ENCODE measurements at regions not wholly inside any gene's neighbourhood (a gene's known extent, or its start where the extent isn't known, plus 50 kb on each side); places are given as distances from the start of the nearest gene placed in this dataset.
A peak's percentile ranks its signal among the peaks of the same experiment; 100 is the strongest.

DNA sequence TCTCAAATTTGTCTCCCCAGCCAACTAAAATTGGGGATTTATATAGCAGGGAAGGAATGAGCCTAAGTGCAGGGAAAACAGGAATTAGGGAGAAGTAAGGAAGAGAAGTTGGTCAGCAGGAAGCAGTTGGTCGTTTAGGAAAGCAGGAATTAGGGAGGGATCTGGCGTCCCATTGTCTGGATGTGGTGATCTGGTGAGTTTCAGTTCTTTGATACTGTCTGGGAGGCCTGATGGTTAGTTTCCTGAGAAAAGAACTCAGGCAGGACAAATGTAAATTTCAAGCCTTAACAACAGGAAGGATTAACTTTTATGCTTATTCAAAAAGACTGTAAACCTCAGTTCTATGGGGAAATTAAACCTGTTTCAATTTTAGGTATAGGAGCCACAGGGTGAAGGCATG lies 116.2 kb upstream of the PRL start:
- no peak overlapping the region for H3K4me2 ChIP-seq (ENCODE audit: low read length)
- no peaks in the 10 kb centered on the region for H3K9me2 ChIP-seq (replicated peaks; ENCODE audit: low read length)
- H4K20me1 ChIP-seq (ENCODE audit: low read length), result no peaks in the 10 kb centered on the region
- H3K9ac ChIP-seq (ENCODE audit: low read length), result no peak overlapping the region
- intact Hi-C loops (cut with micrococcal nuclease), result no loop called here
- H3K4me1 ChIP-seq (ENCODE audit: insufficient read depth, low read length), result no peaks in the 10 kb centered on the region
- no peak overlapping the region for H3K27ac ChIP-seq (ENCODE audit: low read length)
- DNase-seq (no peak), ATAC-seq (no peak)
- ChIA-PET CTCF (no interaction called here), POLR2A (ENCODE audit: unreplicated experiment) (no interaction called here)
- H2AFZ ChIP-seq (ENCODE audit: low read length), result no peak overlapping the region
- no peaks in the 10 kb centered on the region for H3K36me3 ChIP-seq (ENCODE audit: low read depth, low read length)
- H3K79me2 ChIP-seq (ENCODE audit: low read length), result no peaks in the 10 kb centered on the region
- H3K4me3 ChIP-seq (ENCODE audit: low read length), result no peak overlapping the region
- H3K9me3 ChIP-seq (ENCODE audit: low read length), result no peaks in the 10 kb centered on the region
- TF ChIP-seq EZH2phosphoT487 (IDR thresholded peaks at IDR 0.05; ENCODE audit: borderline replicate concordance, low read length), result no peak
- TF ChIP-seq, protein P1, sequence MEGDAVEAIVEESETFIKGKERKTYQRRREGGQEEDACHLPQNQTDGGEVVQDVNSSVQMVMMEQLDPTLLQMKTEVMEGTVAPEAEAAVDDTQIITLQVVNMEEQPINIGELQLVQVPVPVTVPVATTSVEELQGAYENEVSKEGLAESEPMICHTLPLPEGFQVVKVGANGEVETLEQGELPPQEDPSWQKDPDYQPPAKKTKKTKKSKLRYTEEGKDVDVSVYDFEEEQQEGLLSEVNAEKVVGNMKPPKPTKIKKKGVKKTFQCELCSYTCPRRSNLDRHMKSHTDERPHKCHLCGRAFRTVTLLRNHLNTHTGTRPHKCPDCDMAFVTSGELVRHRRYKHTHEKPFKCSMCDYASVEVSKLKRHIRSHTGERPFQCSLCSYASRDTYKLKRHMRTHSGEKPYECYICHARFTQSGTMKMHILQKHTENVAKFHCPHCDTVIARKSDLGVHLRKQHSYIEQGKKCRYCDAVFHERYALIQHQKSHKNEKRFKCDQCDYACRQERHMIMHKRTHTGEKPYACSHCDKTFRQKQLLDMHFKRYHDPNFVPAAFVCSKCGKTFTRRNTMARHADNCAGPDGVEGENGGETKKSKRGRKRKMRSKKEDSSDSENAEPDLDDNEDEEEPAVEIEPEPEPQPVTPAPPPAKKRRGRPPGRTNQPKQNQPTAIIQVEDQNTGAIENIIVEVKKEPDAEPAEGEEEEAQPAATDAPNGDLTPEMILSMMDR (conservative IDR thresholded peaks at IDR 0.05; ENCODE audit: low read depth, low read length), result no peak
- no peak for TF ChIP-seq EZH2 (IDR thresholded peaks at IDR 0.05; ENCODE audit: low read length, unreplicated experiment)
- BruUV-seq (replicated peaks), result no TSS peak
- no peaks in the 10 kb centered on the region for H3F3A ChIP-seq (ENCODE audit: low read length, unreplicated experiment)
- H3K27me3 ChIP-seq (ENCODE audit: low read length), result no peaks in the 10 kb centered on the region

GRCh38 chr6:22413681-22414311 lies 117.0 kb upstream of the PRL start:
- H3K9ac ChIP-seq (ENCODE audit: low read length), result no peak overlapping the region

GRCh38 chr6:22418714-22419113 lies 121.9 kb upstream of the PRL start:
- no peak overlapping the region for H3K4me3 ChIP-seq (ENCODE audit: low read length)
- CTCF ChIA-PET, result no interaction called here
- peaks cover 16% of the 10 kb centered on the region for H3K9me3 ChIP-seq (ENCODE audit: low read length)
- no peaks in the 10 kb centered on the region for H3F3A ChIP-seq (ENCODE audit: low read length, unreplicated experiment)
- H3K79me2 ChIP-seq (ENCODE audit: low read length), result no peaks in the 10 kb centered on the region
- no peak overlapping the region for H3K9ac ChIP-seq (ENCODE audit: low read length)
- TF ChIP-seq EZH2phosphoT487 (IDR thresholded peaks at IDR 0.05; ENCODE audit: borderline replicate concordance, low read length) (no peak), EZH2 (IDR thresholded peaks at IDR 0.05; ENCODE audit: low read length, unreplicated experiment) (no peak)
- TF ChIP-seq, protein P1 (conservative IDR thresholded peaks at IDR 0.05; ENCODE audit: low read depth, low read length), result no peak
- intact Hi-C loops (cut with micrococcal nuclease), result no loop called here
- no peak overlapping the region for H3K4me2 ChIP-seq (ENCODE audit: low read length)
- DNase-seq (no peak), ATAC-seq (no peak)
- H3K27ac ChIP-seq (ENCODE audit: low read length), result no peak overlapping the region
- H3K36me3 ChIP-seq (ENCODE audit: low read depth, low read length), result no peaks in the 10 kb centered on the region
- no peaks in the 10 kb centered on the region for H3K9me2 ChIP-seq (replicated peaks; ENCODE audit: low read length)
- H2AFZ ChIP-seq (ENCODE audit: low read length), result no peak overlapping the region
- BruUV-seq (replicated peaks), result no TSS peak
- no peaks in the 10 kb centered on the region for H3K27me3 ChIP-seq (ENCODE audit: low read length)
- POLR2A ChIA-PET (ENCODE audit: unreplicated experiment), result no interaction called here
- no peaks in the 10 kb centered on the region for H4K20me1 ChIP-seq (ENCODE audit: low read length)
- H3K4me1 ChIP-seq (ENCODE audit: insufficient read depth, low read length), result peaks cover 9% of the 10 kb centered on the region

More at GRCh38 chr6:22413681-22414311, 117.0 kb upstream of the PRL start:
- Histone ChIP-seq H3K27ac (ENCODE audit: low read length) (no peak overlapping the region), H3K9me3 (ENCODE audit: low read length) (peaks cover 5% of the 10 kb centered on the region), H3K79me2 (ENCODE audit: low read length) (no peaks in the 10 kb centered on the region), H3K27me3 (ENCODE audit: low read length) (no peaks in the 10 kb centered on the region), H3K36me3 (ENCODE audit: low read depth, low read length) (no peaks in the 10 kb centered on the region), H3K4me3 (ENCODE audit: low read length) (no peak overlapping the region), H2AFZ (ENCODE audit: low read length) (no peak overlapping the region), H3K4me1 (ENCODE audit: insufficient read depth, low read length) (no peaks in the 10 kb centered on the region), H4K20me1 (ENCODE audit: low read length) (no peaks in the 10 kb centered on the region), H3K4me2 (ENCODE audit: low read length) (no peak overlapping the region), H3F3A (ENCODE audit: low read length, unreplicated experiment) (no peaks in the 10 kb centered on the region), H3K9me2 (replicated peaks; ENCODE audit: low read length) (no peaks in the 10 kb centered on the region)
- no TSS peak for BruUV-seq (replicated peaks)
- intact Hi-C loops (cut with micrococcal nuclease), result no loop called here
- POLR2A ChIA-PET (ENCODE audit: unreplicated experiment), result no interaction called here
- TF ChIP-seq EZH2phosphoT487 (IDR thresholded peaks at IDR 0.05; ENCODE audit: borderline replicate concordance, low read length) (no peak), EZH2 (IDR thresholded peaks at IDR 0.05; ENCODE audit: low read length, unreplicated experiment) (no peak)
- TF ChIP-seq, protein P1 (conservative IDR thresholded peaks at IDR 0.05; ENCODE audit: low read depth, low read length), result no peak
- CTCF ChIA-PET, result no interaction called here
- DNase-seq (peak; percentile 19), ATAC-seq (no peak)

All from PC-3 (cell line).